GM18517 (cell line): ENCODE measurements at regions not wholly inside any gene's neighbourhood (a gene's known extent, or its start where the extent isn't known, plus 50 kb on each side); places are given as distances from the start of the nearest gene placed in this dataset.
"Not testable (repeated sequence)": the region's sequence is repeated elsewhere in the genome, so short reads cannot be mapped to it uniquely, and the experiment has no call there.

Experiments
- ATAC-seq: cut with Tn5 transposase; IDR thresholded peaks from one replicate; pipeline ENCODE4 v1.9.1; 2021; ENCODE audit warnings: mild to moderate bottlenecking, moderate library complexity; ENCODE audit not compliant: unreplicated experiment

DNA sequence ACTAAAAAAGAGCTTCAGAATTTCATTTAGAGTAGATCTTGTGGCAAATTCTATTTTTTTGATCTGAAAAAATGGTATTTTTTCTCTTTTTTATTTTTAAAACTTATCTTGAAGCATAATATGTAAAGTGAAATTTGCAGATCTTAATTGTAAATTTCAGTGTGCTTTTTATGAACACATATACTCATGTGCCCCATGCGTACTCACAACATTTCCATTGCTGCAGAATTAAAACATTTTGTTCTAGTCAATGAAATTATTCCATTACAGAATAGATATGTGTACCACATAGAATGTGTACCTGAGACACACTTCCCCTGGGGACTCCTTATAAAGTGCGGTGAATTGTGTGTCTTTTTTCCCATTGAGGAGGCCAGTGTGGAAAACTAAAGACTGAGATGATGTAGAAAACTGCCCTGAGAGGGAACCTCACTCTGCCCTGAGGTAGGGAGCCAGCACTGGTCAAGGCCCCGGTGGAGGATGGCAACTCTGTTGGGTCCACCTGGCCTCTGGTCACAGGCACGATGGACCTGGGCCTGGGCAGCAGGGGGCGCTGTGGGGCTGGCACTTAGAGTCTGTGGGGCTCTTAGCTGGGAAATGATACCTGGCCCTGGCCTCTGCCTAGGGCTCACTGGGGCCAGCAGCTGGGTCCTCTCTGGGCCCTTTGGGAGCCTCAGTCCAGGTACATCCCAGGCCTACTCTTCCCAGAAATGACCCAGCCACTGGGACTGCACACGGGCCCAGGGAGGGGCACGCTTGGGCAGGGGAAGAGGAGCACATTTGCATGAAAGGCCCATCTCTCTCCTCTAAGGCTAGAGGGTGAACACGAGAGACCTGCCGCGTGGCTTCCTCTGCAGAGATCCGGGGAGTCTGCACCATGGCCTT is 77.9 kb upstream of the TOP3B start:
- no peak for ATAC-seq

DNA sequence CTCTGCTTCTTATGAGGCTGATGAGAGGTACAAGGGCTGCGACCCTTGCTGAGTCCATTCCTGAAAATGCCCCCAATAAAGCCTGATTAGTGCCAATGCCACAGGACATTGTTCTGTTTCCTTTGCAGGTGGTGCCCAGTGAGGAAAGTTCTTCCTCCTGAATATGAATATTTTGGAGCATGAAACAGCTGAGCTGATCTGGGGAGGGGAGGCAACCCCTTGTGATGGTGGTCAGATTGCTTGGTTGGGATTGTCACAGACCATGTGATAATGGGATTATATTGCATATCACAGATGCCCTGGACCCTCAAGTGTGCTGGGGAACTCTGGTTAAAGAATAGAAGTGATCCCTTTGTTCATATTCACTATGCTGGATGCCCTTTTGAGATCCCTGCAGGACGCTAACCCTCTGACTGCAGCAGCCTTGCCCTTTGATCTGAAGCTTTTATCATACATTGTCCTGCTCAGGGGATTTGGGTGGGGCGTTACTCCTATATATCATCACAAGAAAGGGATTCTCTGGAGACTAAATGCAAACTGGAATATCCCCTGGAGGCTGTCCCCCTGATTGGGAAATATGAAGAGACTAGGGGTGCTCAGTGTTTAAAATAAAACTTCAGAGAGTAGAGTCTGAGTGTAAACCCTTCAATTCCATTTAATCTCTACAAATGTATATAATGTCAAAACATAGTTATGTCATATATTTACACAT is 76.9 kb upstream of the TOP3B start:
- ATAC-seq: no peak

DNA sequence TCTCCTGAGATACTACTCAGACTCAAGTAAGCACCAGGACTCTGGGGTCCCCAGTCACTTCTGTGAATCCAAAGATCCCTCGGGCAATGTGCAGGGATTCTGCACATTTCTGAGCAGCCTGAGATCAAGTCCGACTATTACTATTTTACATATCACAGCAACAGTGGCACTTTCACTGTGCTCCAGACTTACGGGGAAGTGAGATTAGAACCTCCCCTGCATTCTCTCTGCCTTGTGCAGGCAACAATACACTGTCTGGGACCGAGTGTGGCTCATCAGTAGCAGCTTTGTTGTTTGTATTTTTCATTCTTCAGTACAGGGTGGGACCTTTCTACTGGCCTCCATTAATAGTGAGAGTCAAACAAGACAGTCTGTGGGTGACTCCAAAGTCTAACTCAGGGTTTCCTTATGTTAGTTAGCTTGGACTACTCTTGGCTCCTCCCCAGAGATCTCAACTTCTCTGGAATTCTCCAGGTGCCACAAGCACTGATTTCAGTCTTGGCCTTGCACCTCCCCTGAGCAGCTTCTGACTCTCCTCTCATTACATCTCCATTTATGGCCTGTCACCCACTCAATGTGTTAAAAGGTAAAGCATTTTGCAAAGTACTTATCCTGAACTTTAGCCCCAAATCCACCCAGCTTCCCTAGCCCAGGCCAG is 76.2 kb upstream of the TOP3B start:
- ATAC-seq: no peak

DNA sequence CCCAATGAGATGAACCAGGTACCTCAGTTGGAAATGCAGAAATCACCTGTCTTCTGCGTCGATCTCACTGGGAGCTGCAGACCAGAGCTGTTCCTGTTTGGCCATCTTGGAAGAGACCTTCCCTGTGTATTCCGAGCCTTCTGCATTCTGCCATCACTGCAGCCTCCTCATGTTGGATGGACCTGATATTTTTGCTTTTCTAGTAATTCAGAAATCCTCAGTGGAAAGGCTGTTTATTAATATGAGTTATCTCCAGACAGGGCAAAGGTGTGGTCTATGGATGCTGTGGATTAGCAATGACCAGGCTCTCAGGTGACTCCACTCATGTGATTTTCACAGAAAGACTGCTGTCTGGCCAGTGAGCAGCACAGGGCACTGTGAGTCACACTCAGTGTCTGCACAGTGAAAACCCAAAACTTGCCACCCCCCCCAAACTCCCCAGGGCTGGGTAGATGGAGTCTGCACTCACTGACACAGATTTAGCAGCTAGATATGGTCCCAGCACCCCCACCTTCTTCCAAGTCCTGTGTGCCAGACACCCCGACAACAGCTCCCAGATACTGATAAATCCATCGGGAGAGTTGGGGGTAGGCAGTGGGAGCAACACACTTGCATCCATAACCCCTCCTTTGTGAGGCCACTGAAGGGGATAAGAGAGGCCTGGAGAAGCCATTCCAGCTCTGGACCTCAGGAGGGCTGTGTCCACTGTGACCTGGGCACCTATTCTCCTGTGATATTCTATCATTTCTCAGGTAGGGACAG is 75.2 kb upstream of the TOP3B start:
- no peak for ATAC-seq

DNA sequence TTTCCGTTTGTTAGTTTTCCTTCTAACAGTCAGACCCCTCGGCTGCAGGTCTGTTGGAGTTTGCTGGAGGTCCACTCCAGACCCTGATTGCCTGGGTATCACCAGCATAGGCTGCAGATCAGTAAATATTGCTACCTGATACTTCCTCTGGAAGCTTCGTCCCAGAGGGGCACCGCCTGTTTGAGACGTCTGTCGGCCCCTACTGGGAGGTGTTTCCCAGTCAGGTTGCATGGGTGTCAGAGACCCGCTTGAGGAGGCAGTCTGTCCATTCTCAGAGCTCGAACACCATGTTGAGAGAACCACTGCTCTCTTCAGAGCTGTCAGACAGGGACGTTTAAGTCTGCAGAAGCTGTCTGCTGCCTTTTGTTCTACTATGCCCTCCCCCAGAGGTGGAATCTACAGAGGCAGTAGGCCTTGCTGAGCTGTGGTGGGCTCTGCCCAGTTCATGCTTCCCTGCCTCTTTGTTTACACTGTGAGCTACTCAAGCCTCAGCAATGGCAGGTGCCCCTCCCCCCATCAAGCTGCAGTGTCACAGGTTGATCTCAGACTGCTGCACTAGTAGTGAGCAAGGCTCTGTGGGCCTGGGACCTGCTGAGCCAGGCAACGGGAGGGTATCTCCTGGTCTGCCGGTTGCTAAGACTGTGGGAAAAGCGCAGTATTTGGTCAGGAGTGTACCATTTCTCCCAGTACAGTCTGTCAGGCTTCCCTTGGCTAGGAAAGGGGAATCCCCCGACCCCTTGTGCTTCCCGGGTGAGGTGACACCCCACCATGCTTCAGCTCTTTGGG is 74.4 kb upstream of the TOP3B start:
- not testable (repeated sequence) for ATAC-seq

DNA sequence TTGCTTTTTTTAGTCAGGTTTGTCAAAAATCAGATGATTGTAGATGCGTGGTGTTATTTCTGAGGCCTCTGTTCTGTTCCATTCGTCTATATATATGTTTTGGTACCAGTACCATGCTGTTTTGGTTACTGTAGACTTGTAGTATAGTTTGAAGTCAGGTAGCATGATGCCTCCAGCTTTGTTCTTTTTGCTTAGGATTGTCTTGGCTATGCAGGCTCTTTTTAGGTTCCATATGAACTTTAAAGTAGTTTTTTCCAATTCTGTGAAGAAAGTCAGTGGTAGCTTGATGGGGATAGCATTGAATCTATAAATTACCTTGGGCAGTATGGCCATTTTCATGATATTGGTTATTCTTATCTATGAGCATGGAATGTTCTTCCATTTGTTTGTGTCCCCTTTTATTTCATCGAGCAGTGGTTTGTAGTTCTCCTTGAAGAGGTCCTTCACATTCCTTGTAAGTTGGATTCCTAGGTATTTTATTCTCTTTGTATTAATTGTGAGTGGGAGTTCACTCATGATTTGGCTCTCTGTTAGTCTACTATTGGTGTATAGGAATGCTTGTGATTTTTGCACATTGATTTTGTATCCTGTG is 70.1 kb upstream of the TOP3B start:
- not testable (repeated sequence) for ATAC-seq

DNA sequence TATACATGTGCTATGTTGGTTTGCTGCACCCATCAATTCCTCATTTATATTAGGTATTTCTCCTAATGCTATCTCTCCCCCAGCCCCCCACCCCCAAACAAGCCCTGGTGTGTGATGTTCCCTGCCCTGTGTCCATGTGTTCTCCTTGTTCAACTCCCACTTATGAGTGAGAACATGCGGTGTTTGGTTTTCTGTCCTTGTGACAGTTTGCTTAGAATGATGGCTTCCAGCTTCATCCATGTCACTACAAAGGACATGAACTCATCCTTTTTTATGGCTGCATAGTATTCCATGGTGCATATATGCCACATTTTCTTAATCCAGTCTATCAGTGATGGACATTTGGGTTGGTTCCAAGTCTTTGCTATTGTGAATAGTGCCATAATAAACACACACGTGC is 68.4 kb upstream of the TOP3B start:
- ATAC-seq: not testable (repeated sequence)

DNA sequence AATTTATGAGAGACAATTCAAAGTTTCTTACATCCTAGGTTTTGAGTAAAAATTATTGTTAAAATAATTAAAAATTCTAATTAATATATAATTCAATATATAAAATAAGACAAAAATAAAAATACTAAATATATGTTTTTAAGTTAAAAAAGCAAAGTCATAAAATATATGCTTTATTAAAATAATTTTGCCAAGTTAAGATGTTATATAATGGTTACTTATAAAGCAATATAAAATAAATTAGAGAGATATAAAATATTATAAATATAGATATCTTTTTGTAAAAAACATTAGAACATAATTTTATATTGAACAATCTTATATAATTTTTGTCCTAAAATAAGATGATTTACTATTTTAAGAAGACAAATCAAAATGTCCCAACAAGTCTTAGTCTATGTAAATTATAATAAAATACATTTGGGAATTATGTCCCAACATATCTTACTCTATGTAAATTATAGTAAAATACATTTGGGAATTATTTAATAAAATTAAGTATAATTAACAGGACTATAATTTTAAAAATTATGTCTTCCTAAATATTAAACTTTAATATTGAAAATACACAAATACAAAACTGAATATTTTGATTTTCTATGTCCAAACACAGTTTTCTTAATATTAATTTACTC is 67.7 kb upstream of the TOP3B start:
- ATAC-seq: no peak

DNA sequence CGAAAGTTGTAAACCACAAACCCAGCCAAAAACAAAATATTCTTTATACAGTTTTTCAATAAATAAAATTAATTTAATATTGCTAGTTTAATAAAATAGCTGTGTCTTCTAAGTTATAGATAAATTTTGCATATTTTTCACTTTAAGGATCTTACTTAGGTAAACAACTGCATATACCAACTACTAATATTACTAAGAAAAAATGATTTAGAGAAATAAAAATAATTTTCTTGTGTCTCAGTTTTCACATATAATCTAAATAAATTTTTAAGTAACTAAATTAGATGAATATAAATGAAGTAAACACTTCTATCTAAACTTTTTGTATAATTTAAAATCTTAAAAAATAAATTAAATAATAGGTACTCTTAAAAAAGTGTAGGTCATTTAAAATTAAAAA is 67.1 kb upstream of the TOP3B start:
- ATAC-seq: no peak

DNA sequence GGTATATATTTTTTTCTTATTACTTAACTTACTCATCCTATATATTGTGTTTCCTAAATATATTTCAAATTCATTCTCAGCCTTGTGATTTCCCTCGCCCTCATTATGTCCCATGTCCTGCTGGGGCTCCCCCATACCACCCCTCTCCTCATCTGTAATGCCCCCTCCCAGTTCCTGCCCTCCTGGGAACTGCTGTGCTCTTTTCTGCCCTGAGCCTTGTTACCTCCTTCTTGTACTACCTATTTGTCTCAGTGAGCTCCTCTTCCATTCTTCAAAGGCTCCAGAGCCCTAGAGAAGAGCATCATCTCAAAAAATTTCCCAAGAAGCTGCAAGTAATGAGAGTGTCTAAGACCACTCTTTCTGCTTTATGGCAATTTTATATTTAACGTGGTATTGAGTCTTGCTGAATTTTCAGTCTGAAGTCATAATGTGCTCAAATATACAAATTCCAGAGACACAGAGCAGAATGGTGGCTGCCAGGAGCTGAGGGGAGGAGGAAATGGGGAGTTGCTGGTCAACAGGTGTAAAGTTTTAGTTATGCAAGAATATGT is 66.5 kb upstream of the TOP3B start:
- ATAC-seq: no peak

DNA sequence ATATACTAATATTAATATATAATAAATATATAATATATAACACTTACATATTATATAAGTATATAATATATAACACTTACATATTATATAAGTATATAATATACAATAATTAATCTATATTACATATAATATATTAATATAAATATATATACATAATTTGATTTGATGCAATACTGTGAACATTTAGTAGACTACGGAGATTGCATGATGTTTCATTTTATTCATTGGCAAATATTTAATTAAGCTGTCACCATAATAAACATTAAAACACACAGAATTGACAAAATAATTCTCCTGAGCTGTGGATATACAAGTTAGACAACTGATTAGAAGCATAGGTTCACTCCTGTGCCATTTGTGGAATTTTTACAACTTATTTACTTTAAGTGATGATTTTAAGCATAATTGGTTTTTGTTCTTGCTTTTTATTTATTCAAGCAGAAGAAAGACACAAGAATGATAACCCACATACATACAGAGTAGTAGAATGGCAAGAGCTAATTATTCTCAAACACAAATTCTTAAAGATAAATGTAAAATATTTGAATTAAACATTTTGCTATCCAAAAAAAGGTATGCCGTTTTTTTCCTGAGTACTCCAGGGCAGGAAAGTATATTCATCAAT is 65.8 kb upstream of the TOP3B start:
- no peak for ATAC-seq

DNA sequence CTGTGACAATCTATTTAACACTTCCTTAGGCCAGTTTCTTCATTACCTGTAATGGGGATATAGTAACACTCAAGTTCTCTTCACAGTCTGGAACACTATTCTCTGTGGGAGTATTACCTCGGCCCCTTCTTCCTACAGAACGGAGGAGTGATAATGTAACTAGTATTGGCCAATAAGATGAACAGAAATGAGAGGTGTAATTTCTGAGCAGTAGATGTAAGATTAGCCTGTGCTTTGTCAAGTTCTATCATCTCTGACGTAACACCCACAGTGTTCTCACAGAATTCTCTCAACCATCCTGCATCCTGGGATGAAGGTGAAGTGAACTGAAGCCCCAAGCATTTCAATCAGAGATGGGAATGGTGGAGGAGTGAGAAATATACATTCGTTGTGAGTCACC is 65.2 kb upstream of the TOP3B start:
- no peak for ATAC-seq

DNA sequence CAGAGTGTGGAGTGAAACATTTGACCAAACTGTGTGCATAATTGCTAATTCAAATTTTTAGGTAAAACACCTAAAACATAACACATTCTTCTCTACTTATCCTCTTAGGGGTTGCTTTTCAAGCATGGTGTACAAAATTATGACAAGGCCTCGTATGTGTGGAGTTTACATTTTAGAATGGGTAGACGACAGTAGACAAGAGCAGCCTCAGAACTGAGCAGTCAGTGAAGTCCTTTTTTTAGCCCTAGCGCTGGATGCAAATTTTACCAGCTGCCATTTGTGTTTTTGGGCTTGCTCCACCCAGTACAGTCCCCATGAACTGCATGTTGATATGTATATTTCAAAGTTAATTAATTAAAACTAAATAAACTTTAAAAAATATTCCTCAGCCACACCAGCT is 64.7 kb upstream of the TOP3B start:
- ATAC-seq: no peak

DNA sequence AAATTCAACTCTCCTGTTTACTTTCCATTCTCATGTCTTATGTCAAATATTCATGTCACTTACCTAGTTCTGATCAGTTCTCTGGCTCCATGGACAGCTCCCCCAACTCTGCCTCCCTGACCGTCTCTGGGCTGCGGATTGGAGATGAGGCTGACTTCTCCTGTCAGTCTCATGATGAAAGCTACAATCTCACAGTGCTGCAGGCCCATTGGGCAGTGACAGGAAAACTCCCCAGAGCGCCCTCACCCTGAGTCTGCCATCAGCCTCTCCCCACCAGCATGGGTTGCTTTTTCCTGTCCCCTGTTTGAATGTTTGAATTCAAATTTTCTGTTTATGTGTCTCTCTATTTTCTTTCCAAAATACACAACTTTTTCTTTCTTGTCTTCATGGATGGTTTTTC is 63.8 kb upstream of the TOP3B start:
- ATAC-seq: no peak

DNA sequence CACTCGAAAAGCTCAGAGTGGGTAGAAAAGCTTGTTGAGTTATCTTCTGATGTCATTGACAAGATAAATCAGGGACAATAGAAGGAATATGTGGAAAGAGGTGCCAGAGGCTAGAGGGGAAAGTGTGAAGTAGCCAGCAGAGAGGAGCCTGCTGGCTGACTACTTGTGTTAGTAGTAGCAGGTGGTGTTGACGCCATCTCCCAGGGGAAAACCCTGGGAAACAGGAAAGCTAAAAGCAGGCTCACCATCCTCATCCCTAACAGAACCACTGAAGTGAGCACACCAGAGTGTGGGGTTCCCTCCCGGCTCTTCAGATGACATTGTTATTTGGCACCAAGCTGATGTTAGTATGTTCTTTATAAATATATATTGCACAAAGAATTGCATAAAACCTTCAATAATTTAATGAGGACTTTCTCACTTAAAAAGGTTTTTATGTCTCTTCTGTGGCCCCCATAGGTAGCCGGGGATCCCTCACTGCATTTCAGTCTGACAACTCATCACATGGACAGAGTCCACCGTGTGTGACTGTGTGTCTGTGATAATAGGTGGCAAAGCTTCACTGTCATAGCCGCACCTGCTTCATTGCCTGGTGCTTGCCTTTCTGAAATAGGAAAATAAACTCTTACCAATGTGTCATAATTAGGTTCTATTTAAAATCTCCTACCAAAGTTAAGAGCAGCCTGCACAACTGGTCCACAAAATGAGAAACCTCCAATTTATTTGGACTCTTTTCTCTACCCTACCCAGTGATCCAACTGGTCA is 63.2 kb upstream of the TOP3B start:
- ATAC-seq: no peak

DNA sequence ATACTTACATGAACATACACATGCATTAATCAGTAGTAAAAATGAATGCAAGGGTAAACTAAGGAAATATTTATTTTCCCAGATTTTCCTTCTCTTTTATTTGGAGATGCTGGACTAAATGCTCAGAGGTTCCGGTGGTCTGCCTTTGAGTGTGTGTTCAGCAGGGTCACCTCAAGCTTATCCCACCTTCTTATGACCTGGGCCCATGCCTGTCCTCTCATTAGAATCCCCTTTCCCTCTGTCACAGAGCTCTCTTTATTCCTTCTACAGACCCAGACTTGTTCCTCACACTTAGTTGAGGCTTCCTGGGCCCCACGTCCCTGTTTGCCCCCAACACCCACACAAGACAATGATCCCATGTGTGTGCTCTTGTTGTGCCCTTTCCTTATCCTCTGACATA is 61.6 kb upstream of the TOP3B start:
- ATAC-seq: no peak

DNA sequence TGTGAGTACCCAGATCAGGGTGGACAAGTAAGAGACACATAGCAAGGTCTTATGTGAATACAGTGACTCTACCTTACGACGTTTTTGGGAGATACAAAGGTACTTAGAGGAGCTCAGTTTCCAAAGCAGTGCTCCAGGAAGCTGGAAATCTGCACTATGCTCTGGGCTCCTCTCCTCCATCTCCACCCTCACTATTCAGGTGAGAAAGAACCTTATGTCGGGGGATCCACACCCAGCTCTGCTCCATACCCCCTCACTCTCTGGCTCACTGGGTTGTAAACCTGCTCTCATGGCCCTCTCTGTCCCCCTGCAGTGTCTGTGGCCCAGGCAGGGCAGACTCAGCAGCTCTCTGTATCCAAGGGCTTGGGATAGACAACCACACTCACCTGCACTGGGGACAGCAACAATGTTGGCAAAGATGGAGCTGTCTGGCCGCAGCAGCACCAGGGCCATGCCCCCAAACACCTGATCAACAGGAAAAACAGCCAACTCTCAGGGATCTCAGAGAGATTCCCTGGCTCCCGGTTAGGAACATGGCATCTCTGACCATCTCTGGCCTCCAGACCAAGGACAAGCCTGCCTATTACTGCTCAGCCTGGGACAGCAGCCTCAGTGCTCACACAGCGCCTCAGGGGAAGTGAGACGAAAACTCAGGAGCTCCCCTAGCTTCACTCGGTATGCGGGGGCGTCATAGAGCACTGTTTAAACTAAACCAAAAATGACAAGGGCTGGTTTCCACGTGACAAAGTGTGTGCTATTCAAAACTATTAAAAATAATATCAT is 60.9 kb upstream of the TOP3B start:
- ATAC-seq: no peak
